ENCODE measurements at regions not wholly inside any gene's neighbourhood (a gene's known extent, or its start where the extent isn't known, plus 50 kb on each side); places are given as distances from the start of the nearest gene placed in this dataset.

- no peak for TF ChIP-seq CTCF (IDR thresholded peaks at IDR 0.05; ENCODE audit: low read depth, low read length)
- no peak for TF ChIP-seq EZH2phosphoT487 (IDR thresholded peaks at IDR 0.05; ENCODE audit: low read depth)
These were observed 374.0 kb upstream of the EMCN start for GRCh38 chr4:100891808-100892207.
